K562 (cell line): ENCODE measurements at regions not wholly inside any gene's neighbourhood (a gene's known extent, or its start where the extent isn't known, plus 50 kb on each side); places are given as distances from the start of the nearest gene placed in this dataset.

ENCODE experiments used
- ATAC-seq: fragments of 200-7000 bp; cut with Tn5 transposase; 3 replicates; pipeline ENCODE4 v1.9.1; 2020; ENCODE audit warnings: moderate library complexity
- BruUV-seq: library from RNA; stranded (reverse); fragments of 400-500 nt; replicated peaks from 2 replicates; lab custom pipeline; 2021; lab: Mats Ljungman, UMichigan
- CTCF ChIA-PET: fragments of 300-600 bp; formaldehyde crosslinking; extraction: SDS; loops from one replicate; lab custom pipeline; 2021; ENCODE audit warnings: low intra/inter-chr PET ratio; lab: Yijun Ruan, JAX
- POLR2A ChIA-PET: fragments of 300-600, 350-650 bp; sonication (Branson Sonifier 250); formaldehyde crosslinking; extraction: SDS; loops from one replicate; lab custom pipeline; 2021; ENCODE audit warnings: antibody characterized with exemption, inconsistent platforms; lab: Yijun Ruan, JAX
- DNase-seq, 4 experiments: peaks; one replicate each; pipeline versions ENCODE4 v3.0.0 to v3.0.0-alpha.2; 2011 to 2018; ENCODE audit warnings: low spot score in 3 of 4, mixed read lengths in 3 of 4; ENCODE audit errors: extremely low read depth in 1 of 4
- FAIRE-seq: peaks from 2 replicates; lab custom pipeline; 2011; peaks lifted over from hg19 to GRCh38; lab: Jason Lieb, UNC
- H2AFZ ChIP-seq: 2 replicates; pipeline ENCODE4 v1.6.0; 2011; ENCODE audit warnings: low read depth, low read length, control low read depth, inconsistent platforms
- H3K27ac ChIP-seq: fragments of 200-600 bp; 3 replicates; pipeline ENCODE4 v1.8.0; 2011; ENCODE audit warnings: low read depth, mild to moderate bottlenecking, control low read depth, inconsistent platforms, low read length, moderate library complexity, mixed read lengths; ENCODE audit errors: extremely low read depth
- H3K27me3 ChIP-seq, 2 experiments: fragments of 300-600 bp in 1 of 2; 2 replicates in 1 of 2; 3 replicates in 1 of 2; pipeline versions ENCODE4 v1.6.0 to v1.8.0; 2011; ENCODE audit warnings: inconsistent platforms in 2 of 2, low read length in 2 of 2, mild to moderate bottlenecking in 1 of 2, mixed read lengths in 1 of 2, moderate library complexity in 1 of 2; ENCODE audit not compliant: control insufficient read depth in 2 of 2, insufficient read depth in 2 of 2
- H3K36me3 ChIP-seq: fragments of 300-600 bp; 3 replicates; pipeline ENCODE4 v1.8.0; 2011; ENCODE audit warnings: mild to moderate bottlenecking, low read length, inconsistent platforms; ENCODE audit not compliant: control insufficient read depth, insufficient read depth
- H3K4me1 ChIP-seq, 2 experiments: fragments of 200-600 bp in 1 of 2; replicated peaks in 1 of 2; 2 replicates in 1 of 2; 3 replicates in 1 of 2; pipeline versions ENCODE4 v1.5.1 to v1.8.0; 2011; ENCODE audit warnings: inconsistent platforms in 2 of 2, low read length in 2 of 2, mild to moderate bottlenecking in 1 of 2, mixed read lengths in 1 of 2, moderate library complexity in 1 of 2; ENCODE audit not compliant: control insufficient read depth in 2 of 2, insufficient read depth in 2 of 2
- H3K4me2 ChIP-seq: 2 replicates; pipeline ENCODE4 v1.6.1; 2011; ENCODE audit warnings: low read length, control low read depth, inconsistent platforms, mixed read lengths; ENCODE audit not compliant: insufficient read depth
- H3K4me3 ChIP-seq: fragments of 200-600 bp; sonication (generic), shearing (Covaris generic); 2 replicates; pipeline ENCODE4 v1.5.1; 2016; ENCODE audit warnings: control low read depth, inconsistent platforms
- H3K79me2 ChIP-seq: fragments of 200-600 bp; 3 replicates; pipeline ENCODE4 v1.8.0; 2011; ENCODE audit warnings: low read length, inconsistent platforms; ENCODE audit not compliant: control insufficient read depth, insufficient read depth
- H3K9ac ChIP-seq, 2 experiments: 2 replicates each; pipeline versions ENCODE4 v1.6.0 to v1.6.1; 2011; ENCODE audit warnings: low read depth in 2 of 2, low read length in 2 of 2, control low read depth in 1 of 2, inconsistent platforms in 1 of 2, mild to moderate bottlenecking in 1 of 2, mixed read lengths in 1 of 2; ENCODE audit not compliant: insufficient read depth in 1 of 2
- H3K9me1 ChIP-seq: one replicate; pipeline ENCODE4 v1.6.0; 2011; ENCODE audit warnings: inconsistent platforms, mild to moderate bottlenecking, low read length, moderate library complexity; ENCODE audit not compliant: control insufficient read depth, insufficient read depth
- H3K9me3 ChIP-seq: replicated peaks from 2 replicates; pipeline ENCODE4 v1.5.1; 2011; ENCODE audit warnings: low read depth, low read length, inconsistent platforms; ENCODE audit not compliant: control insufficient read depth, insufficient read depth
- H4K20me1 ChIP-seq: replicated peaks from 2 replicates; pipeline ENCODE4 v1.6.1; 2011; ENCODE audit warnings: low read length, inconsistent platforms, mixed read lengths; ENCODE audit not compliant: control insufficient read depth, insufficient read depth
- CHAMP1 ChIP-seq: fragments of 450-650 bp; IDR thresholded peaks from 2 replicates; pipeline ENCODE4 v1.6.1; 2016; ENCODE audit warnings: mild to moderate bottlenecking
- ESRRA ChIP-seq: fragments of 450-650 bp; IDR thresholded peaks from 2 replicates; pipeline ENCODE4 v1.6.1; 2014; ENCODE audit warnings: low read depth, mild to moderate bottlenecking, moderate library complexity, borderline replicate concordance
- FOSL1 ChIP-seq: fragments of 200-800 bp; sonication (Bioruptor generic); conservative IDR thresholded peaks from 2 replicates; pipeline ENCODE4 v1.6.1; 2016; ENCODE audit warnings: missing genetic modification characterization, missing compliant biosample characterization
- FOXM1 ChIP-seq, 2 experiments: fragments of 450-650 bp in 1 of 2; sonication (generic) in 1 of 2; formaldehyde crosslinking in 1 of 2; IDR thresholded peaks; 2 replicates each; pipeline versions ENCODE4 v1.6.1 to v1.9.0; 2017 to 2022; ENCODE audit warnings: low read depth in 2 of 2, mild to moderate bottlenecking in 2 of 2, missing genetic modification reagents in 1 of 2, moderate library complexity in 1 of 2
- HMG20B ChIP-seq: fragments of 250-450 bp; sonication (Bioruptor Pico); IDR thresholded peaks from 2 replicates; pipeline ENCODE4 v1.5.0; 2021; ENCODE audit warnings: mild to moderate bottlenecking
- KHSRP ChIP-seq: fragments of 450-650 bp; IDR thresholded peaks from 2 replicates; pipeline ENCODE4 v1.6.1; 2017
- KLF10 ChIP-seq: fragments of 250-450 bp; sonication (Bioruptor Pico); IDR thresholded peaks from 2 replicates; pipeline ENCODE4 v1.6.1; 2021; ENCODE audit warnings: matching md5 sums
- NBN ChIP-seq: fragments of 450-650 bp; IDR thresholded peaks from 2 replicates; pipeline ENCODE4 v1.6.1; 2016; ENCODE audit warnings: low read depth, mild to moderate bottlenecking
- NFE2L1 ChIP-seq: fragments of 450-650 bp; IDR thresholded peaks from 2 replicates; pipeline ENCODE4 v1.6.1; 2016; ENCODE audit warnings: missing genetic modification characterization, low read depth, mild to moderate bottlenecking, missing compliant biosample characterization, moderate library complexity, borderline replicate concordance
- RFX1 ChIP-seq: fragments of 450-650 bp; IDR thresholded peaks from 2 replicates; pipeline ENCODE4 v1.6.1; 2016; ENCODE audit warnings: mild to moderate bottlenecking, moderate library complexity
- TEAD1 ChIP-seq, 2 experiments: fragments of 450-650 bp in 1 of 2; sonication (generic) in 1 of 2; formaldehyde crosslinking; IDR thresholded peaks; 2 replicates each; pipeline versions ENCODE4 v1.4.0 to v1.8.0; 2020 to 2022; ENCODE audit warnings: mild to moderate bottlenecking in 2 of 2, missing genetic modification reagents in 1 of 2
- TEAD2 ChIP-seq: fragments of 450-650 bp; IDR thresholded peaks from 2 replicates; pipeline ENCODE4 v1.6.1; 2016; ENCODE audit warnings: missing genetic modification characterization, control low read depth, missing compliant biosample characterization
- ZBED1 ChIP-seq: IDR thresholded peaks from 2 replicates; pipeline ENCODE4 v1.6.1; 2014
- ZEB2 ChIP-seq: fragments of 450-650 bp; IDR thresholded peaks from 2 replicates; pipeline ENCODE4 v1.6.1; 2016
- ZNF3 ChIP-seq: fragments of 250-450 bp; sonication (Bioruptor Pico); IDR thresholded peaks from 2 replicates; pipeline ENCODE4 v1.5.0; 2021; ENCODE audit warnings: mild to moderate bottlenecking, moderate library complexity
- ZNF408 ChIP-seq: fragments of 250-450 bp; sonication (Bioruptor Pico); IDR thresholded peaks from 2 replicates; pipeline ENCODE4 v1.4.0; 2020; ENCODE audit warnings: low read depth, mild to moderate bottlenecking, moderate library complexity
- ZSCAN29 ChIP-seq: fragments of 450-650 bp; IDR thresholded peaks from 2 replicates; pipeline ENCODE4 v1.6.1; 2017
- in situ Hi-C: fragments of 300-500 bp; cut with MboI; formaldehyde crosslinking; loops from 4 replicates; pipeline ENCODE4 v1.15.0; 2018; ENCODE audit warnings: inconsistent platforms, mixed read lengths
- intact Hi-C: fragments of 100-400 bp; cut with micrococcal nuclease; formaldehyde crosslinking; loops from 2 replicates; pipeline ENCODE4 v1.14.2; 2022

DNA sequence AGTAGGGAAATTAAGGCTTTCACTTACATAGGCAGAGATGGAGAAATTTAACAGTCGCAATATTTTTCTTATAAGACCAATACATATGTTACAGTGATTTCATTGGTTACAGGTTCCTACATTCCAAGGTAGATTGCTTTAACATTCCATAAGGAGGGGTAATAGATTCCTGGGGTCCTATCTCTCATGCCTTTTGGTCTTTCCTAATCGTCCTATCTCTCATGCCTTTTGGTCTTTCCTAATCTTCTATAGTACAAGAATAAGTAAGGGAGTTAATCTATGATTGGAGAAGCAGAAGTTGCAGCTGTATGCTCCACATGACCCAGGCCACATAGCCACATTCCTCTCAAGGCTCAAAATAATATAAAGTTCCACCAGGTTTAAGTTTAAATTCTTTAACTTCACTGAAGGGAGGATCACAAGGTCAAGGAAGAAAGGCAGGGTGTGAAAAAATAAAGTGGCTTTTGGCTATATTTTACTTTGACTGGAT lies 285.0 kb upstream of the BOD1L1 start (continued):
- no peak for TF ChIP-seq ESRRA

GRCh38 chr4:13912966-13913365 lies 285.4 kb upstream of the BOD1L1 start:
- TF ChIP-seq TEAD1 (CRISPR knock-in tag; IDR thresholded peaks at IDR 0.05), result no peak
- TF ChIP-seq ZNF408 (CRISPR knock-in tag), result no peak
- no peak for TF ChIP-seq CHAMP1
- TF ChIP-seq NBN, result no peak
- TF ChIP-seq ZEB2, result no peak
- no peak for TF ChIP-seq FOSL1
- no peak for TF ChIP-seq NFE2L1 (tag)
- no peak for TF ChIP-seq RFX1
- TF ChIP-seq ZNF3, result no peak
- no peak for TF ChIP-seq FOXM1 (IDR thresholded peaks at IDR 0.05; ENCODE audit: low read depth)
- TF ChIP-seq FOXM1 (CRISPR knock-in tag; IDR thresholded peaks at IDR 0.05; ENCODE audit: low read depth), result no peak
- no peak for TF ChIP-seq KHSRP
- TF ChIP-seq ZBED1, result no peak
- TF ChIP-seq KLF10 (CRISPR knock-in tag), result no peak
- TF ChIP-seq TEAD2 (tag), result no peak
- TF ChIP-seq ZSCAN29, result no peak
- TF ChIP-seq HMG20B (CRISPR knock-in tag), result no peak
- Histone ChIP-seq H3K4me3 (no peak overlapping the region), H3K9me1 (no peaks in the 10 kb centered on the region), H3K27me3 (no peaks in the 10 kb centered on the region), H3K27ac (no peak overlapping the region), H4K20me1 (no peaks in the 10 kb centered on the region), H2AFZ (no peak overlapping the region), H3K4me1 (no peaks in the 10 kb centered on the region), H3K36me3 (no peaks in the 10 kb centered on the region), H3K9ac (no peak overlapping the region), H3K9me3 (no peaks in the 10 kb centered on the region), H3K4me2 (no peak overlapping the region), H3K79me2 (no peaks in the 10 kb centered on the region)
- POLR2A ChIA-PET, result no interaction called here
- FAIRE-seq, result no peak
- CTCF ChIA-PET, result no interaction called here
- intact Hi-C loops (no loop called here), in situ Hi-C loops (no loop called here)
- ATAC-seq, result no peak
- BruUV-seq, result no TSS peak
- no peak for DNase-seq
